Peyer's patch (tissue), 4 donors: ENCODE measurements at regions not wholly inside any gene's neighbourhood (a gene's known extent, or its start where the extent isn't known, plus 50 kb on each side); places are given as distances from the start of the nearest gene placed in this dataset.

Experiments used
- DNase-seq, 3 donors: peaks; one replicate each; pipeline ENCODE4 v3.0.0-alpha.2; 2017 to 2019
- H3K27ac ChIP-seq, 4 donors: fragments of 200-600 bp; sonication (generic); one replicate each; pipeline ENCODE4 v1.5.1; 2016 to 2019
- H3K27me3 ChIP-seq, 2 donors: fragments of 200-600 bp; sonication (generic); one replicate each; pipeline ENCODE4 v1.5.1; 2019
- H3K36me3 ChIP-seq, 3 donors: fragments of 200-600 bp; sonication (generic); one replicate each; pipeline ENCODE4 v1.5.1; 2016 to 2019
- H3K4me1 ChIP-seq, 4 donors: fragments of 200-600 bp; sonication (generic); one replicate each; pipeline ENCODE4 v1.5.1; 2016 to 2019
- H3K4me3 ChIP-seq, 4 donors: fragments of 200-600 bp; sonication (generic); 1 replicate in 3 of 4; 2 replicates in 1 of 4; pipeline ENCODE4 v1.5.1; 2016 to 2019; ENCODE audit warnings: mild to moderate bottlenecking in 1 of 4
- H3K9me3 ChIP-seq, 4 donors: fragments of 200-600 bp; sonication (generic); one replicate each; pipeline ENCODE4 v1.5.1; 2016 to 2019; ENCODE audit warnings: mild to moderate bottlenecking in 1 of 4
- POLR2A ChIP-seq, 2 donors: fragments of 450-650 bp; IDR thresholded peaks; one replicate each; pipeline ENCODE4 v1.5.1; 2017; ENCODE audit warnings: antibody characterized with exemption in 2 of 2, mild to moderate bottlenecking in 2 of 2, moderate library complexity in 2 of 2
- TF ChIP-seq, protein P1 (sequence below), 6 experiments: fragments of 450-650 bp in 4 of 6; fragments of 200-600 bp in 2 of 6; sonication (generic) in 1 of 6; IDR thresholded peaks; one replicate each; pipeline ENCODE4 v1.5.1; 2017 to 2019; ENCODE audit warnings: antibody characterized with exemption in 6 of 6, mild to moderate bottlenecking in 3 of 6, moderate library complexity in 1 of 6

DNA sequence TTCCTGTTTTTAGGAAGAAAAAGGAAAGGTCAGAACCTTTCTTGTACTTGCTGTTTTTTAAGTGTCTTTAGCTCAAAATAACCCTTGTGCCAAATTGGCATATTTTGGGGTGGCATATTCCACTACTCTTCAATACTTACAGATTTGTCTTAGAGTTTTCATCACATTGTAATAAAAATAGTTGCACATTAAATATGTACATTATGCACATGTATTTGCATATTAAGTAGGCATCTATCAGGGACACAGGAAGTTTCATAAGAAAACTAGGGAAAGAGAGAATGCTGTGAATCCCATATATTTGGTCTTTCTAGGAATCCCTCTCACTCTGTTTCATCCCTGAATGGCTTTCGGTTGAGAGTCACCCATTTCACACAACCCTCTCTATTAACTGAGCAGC is 139.6 kb downstream of the LARP7 start:
- Histone ChIP-seq H3K36me3 (no peaks in the 10 kb centered on the region), H3K9me3 (no peaks in the 10 kb centered on the region), H3K4me3 (no peak overlapping the region), H3K27me3 (no peaks in the 10 kb centered on the region), H3K4me1 (no peaks in the 10 kb centered on the region), H3K27ac (no peak overlapping the region)
- TF ChIP-seq, protein P1, sequence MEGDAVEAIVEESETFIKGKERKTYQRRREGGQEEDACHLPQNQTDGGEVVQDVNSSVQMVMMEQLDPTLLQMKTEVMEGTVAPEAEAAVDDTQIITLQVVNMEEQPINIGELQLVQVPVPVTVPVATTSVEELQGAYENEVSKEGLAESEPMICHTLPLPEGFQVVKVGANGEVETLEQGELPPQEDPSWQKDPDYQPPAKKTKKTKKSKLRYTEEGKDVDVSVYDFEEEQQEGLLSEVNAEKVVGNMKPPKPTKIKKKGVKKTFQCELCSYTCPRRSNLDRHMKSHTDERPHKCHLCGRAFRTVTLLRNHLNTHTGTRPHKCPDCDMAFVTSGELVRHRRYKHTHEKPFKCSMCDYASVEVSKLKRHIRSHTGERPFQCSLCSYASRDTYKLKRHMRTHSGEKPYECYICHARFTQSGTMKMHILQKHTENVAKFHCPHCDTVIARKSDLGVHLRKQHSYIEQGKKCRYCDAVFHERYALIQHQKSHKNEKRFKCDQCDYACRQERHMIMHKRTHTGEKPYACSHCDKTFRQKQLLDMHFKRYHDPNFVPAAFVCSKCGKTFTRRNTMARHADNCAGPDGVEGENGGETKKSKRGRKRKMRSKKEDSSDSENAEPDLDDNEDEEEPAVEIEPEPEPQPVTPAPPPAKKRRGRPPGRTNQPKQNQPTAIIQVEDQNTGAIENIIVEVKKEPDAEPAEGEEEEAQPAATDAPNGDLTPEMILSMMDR (IDR thresholded peaks at IDR 0.05), result no peak
- no peak for TF ChIP-seq POLR2A (IDR thresholded peaks at IDR 0.05)
- DNase-seq, result no peak

DNA sequence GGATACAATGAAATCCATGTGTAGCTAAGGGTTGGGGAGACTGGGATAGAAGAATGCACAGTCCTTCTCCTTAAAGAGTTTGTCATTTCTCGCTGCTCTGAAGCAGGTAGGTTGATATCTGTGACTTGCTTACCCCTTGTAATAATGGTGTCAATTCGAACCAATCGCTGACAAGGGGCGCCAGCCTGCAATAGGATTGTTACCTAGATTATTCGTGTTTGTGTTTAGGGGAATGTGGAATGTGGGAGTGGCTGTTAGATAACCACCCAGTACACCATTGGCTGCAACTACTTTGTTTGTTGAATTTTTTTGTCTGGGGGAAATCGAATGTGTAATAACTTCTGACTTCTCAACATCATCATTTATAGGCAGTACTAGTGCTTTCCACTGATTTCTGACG is 141.6 kb downstream of the LARP7 start:
- no peak for DNase-seq
- no peaks in the 10 kb centered on the region for H3K9me3 ChIP-seq
- H3K27ac ChIP-seq, result no peak overlapping the region
- no peaks in the 10 kb centered on the region for H3K36me3 ChIP-seq
- H3K27me3 ChIP-seq, result no peaks in the 10 kb centered on the region
- H3K4me1 ChIP-seq, result no peaks in the 10 kb centered on the region
- no peak for TF ChIP-seq POLR2A (IDR thresholded peaks at IDR 0.05)
- TF ChIP-seq, protein P1 (IDR thresholded peaks at IDR 0.05), result no peak
- no peak overlapping the region for H3K4me3 ChIP-seq

DNA sequence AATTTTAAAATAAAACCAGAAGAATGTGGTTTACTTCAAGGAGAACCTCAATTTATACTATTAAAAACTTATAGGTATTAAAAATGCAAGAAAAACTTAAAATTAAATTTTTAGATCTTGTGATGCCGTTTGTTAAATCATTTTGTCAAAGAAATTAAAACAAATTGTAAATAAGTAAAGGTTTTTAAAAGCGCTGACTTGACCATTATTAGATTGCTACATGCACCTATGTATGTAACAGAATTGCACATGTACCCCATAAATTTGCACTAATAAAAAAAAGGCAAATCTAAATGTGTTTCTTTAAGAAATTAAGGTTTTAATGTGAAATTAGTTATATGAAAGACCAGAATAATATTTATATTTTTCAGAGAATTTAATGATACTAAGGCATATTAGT is 156.1 kb downstream of the LARP7 start:
- Histone ChIP-seq H3K27ac (no peak overlapping the region), H3K9me3 (no peaks in the 10 kb centered on the region), H3K4me3 (no peak overlapping the region), H3K4me1 (no peaks in the 10 kb centered on the region), H3K27me3 (no peaks in the 10 kb centered on the region), H3K36me3 (no peaks in the 10 kb centered on the region)
- DNase-seq, result no peak
- no peak for TF ChIP-seq POLR2A (IDR thresholded peaks at IDR 0.05)
- TF ChIP-seq, protein P1 (IDR thresholded peaks at IDR 0.05), result no peak

DNA sequence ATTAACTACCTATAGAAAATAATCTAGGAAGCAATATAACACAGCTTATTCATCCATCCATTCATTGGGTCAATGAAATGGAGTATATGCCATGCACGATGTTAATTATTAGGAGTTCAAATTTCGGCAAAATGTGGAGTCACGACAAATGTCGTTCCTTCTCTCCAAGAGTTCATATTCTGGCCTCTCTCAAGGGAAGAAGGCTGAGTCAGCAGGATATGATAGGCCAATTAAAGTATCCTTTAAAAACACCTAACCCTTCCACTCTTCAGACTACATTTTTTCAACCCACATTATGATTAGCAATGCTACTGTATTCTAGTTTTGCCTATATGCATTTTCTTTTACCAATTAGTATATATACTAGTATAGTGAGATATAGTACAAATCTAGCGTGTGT is 163.1 kb downstream of the LARP7 start:
- Histone ChIP-seq H3K36me3 (no peaks in the 10 kb centered on the region), H3K9me3 (no peaks in the 10 kb centered on the region), H3K4me3 (no peak overlapping the region), H3K27me3 (no peaks in the 10 kb centered on the region), H3K27ac (no peak overlapping the region), H3K4me1 (no peaks in the 10 kb centered on the region)
- no peak for TF ChIP-seq POLR2A (IDR thresholded peaks at IDR 0.05)
- TF ChIP-seq, protein P1 (IDR thresholded peaks at IDR 0.05), result no peak
- DNase-seq, result no peak

DNA sequence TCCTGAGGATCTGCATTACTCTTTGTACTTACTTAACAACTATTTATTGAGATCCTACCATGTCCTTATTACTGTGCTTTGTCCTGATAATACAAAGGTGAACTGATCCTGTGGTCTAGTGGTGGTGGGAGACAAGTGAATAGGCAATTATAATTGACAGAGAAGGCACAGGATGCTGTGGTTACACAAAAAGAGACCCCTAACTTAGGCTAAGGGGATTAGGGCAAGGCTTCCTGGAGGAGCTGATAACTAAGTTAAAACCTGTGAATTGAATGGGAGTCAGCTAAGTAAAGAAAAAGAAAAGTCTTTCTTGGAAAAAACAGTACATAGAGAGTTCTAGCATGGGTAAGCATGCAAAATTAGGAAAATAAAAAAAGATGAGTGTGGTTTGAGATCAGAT is 164.4 kb downstream of the LARP7 start:
- Histone ChIP-seq H3K4me1 (no peaks in the 10 kb centered on the region), H3K36me3 (no peaks in the 10 kb centered on the region)

More for the DNA sequence above, 164.4 kb downstream of the LARP7 start:
- TF ChIP-seq, protein P1 (IDR thresholded peaks at IDR 0.05), result no peak
- no peak for TF ChIP-seq POLR2A (IDR thresholded peaks at IDR 0.05)
- no peak overlapping the region for H3K27ac ChIP-seq
- no peak overlapping the region for H3K4me3 ChIP-seq
- no peaks in the 10 kb centered on the region for H3K9me3 ChIP-seq
- DNase-seq, result no peak
- no peaks in the 10 kb centered on the region for H3K27me3 ChIP-seq
